ENCODE measurements at regions not wholly inside any gene's neighbourhood (a gene's known extent, or its start where the extent isn't known, plus 50 kb on each side); places are given as distances from the start of the nearest gene placed in this dataset.

- TF ChIP-seq CTCF (IDR thresholded peaks at IDR 0.05): no peak
- no peak for TF ChIP-seq POLR2A (IDR thresholded peaks at IDR 0.05)
Measured at GRCh38 chr6:121616406-121616805, 181.0 kb downstream of the GJA1 start.

Measured in thyroid gland (tissue), 4 donors.